ENCODE measurements at regions not wholly inside any gene's neighbourhood (a gene's known extent, or its start where the extent isn't known, plus 50 kb on each side); places are given as distances from the start of the nearest gene placed in this dataset.
"Not testable (repeated sequence)": the region's sequence is repeated elsewhere in the genome, so short reads cannot be mapped to it uniquely, and the experiment has no call there.

DNA sequence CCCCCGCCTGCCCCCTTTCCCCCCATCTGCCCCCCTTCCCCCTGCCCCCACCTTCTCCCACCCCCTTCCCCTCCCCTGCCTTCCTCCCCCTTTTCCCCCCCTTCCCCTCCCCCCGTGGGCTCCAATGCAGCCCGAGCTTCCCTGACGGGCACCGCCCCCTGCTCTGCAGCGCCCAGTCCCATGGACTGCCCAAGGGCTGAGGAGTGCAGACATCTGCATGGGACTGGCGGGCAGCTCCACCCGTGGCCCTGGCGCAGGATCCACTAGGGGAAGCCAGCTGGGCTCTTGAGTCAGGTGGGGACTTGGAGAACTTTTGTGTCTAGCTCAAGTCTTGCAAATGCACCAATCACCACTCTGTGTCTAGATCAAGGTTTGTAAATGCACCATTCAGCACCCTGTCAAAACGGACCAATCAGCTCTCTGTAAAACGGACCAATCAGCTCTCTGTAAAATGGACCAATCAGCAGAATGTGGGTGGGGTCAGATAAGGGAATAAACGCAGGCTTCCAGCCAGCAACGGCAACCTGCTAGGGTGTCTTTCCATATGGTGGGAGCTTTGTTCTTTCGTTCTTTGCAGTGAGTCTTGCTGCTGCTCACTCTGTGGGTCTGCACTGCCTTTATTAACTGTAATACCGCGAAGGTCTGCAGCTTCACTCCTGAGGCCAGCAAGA is 300.5 kb upstream of the PABPC4L start:
- DNase-seq (ENCODE audit: low spot score), result no peak

DNA sequence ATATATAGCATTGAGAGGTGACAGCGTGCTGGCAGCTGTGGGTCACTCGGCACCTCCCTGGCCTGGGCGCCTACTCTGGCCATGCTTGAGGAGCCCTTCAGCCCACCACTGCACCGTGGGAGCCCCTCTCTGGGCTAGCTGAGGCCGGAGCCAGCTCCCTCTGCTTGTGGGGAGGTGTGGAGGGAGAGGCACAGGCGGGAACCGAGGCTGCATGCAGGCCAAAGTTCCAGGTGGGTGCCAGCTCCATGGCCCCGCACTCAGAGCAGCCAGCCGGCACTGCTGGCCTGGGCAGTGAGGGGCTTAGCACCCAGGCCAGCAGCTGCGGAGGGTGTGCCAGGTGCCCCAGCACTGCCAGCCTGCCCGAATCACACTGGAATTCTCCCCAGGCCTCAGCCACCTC is 299.9 kb upstream of the PABPC4L start:
- DNase-seq (ENCODE audit: low spot score), result not testable (repeated sequence)

DNA sequence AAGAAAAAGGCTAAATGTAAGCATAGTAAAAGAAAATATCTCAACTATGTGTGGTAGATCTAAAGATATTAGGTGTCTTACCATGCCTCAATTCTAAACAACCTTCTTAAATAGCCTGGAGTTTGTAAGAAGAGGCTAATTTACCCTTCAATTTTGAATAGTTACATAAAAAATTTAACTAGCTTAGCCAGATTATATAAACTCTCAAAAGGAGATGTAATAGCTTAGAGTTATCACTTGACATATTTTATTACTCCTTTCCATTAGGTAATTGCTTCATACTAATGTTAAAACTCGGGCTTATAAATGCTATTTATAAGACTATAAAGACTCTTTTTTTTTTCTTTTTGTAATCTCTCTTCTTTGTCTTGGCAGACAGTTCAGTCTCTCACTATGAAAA is 297.5 kb upstream of the PABPC4L start:
- no peak for DNase-seq (ENCODE audit: low spot score)

DNA sequence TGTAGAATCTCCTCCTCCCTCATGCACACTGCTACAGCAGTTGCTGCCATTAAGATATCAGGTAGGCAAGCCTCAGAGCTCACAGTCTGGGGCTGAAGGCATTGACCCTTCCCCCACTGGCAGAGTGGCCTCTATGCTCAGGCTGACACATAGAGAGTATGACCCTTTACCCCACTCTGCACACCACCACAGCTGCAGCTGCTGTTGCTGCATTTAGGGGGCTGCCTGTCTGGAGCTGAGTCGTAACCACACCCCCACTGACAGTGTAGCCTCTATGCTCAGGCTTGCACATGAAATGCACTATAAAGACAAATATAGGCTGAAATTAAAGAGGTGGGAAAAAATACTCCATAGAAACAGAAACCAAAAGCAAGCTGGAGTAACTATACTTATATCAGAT is 289.3 kb upstream of the PABPC4L start:
- DNase-seq (ENCODE audit: low spot score), result no peak

DNA sequence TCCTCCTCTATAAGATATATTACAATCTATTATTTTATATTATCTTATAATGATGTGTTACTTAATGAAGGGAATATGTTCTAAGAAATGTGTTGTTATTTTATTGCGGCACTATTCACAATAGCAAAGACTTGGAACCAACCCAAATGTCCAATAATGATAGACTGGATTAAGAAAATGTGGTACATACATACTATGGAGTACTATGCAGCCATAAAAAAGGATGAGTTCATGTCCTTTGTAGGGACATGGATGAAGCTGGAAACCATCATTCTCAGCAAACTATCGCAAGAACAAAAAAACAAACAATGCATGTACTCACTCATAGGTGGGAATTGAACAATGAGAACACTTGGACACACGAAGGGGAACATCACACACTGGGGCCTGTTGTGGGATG is 281.9 kb upstream of the PABPC4L start:
- not testable (repeated sequence) for DNase-seq (ENCODE audit: low spot score)

DNA sequence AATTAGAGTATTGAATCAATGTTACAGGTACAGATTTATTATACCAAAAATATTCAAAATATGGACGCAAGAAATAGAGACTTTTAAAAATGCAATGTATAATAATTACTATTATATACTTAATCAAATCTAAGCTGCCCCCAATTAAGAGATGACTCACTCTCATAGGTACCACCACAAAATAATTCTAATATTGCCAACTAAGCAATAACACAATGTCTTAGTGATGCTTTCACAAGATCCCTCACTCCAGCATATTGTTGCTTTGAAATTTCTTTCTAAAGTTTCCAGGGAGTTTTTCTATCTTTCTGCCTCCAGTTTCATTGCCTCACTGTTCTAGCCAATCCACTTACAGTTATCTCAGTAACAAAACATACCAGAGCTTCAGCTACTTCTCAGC is 270.0 kb upstream of the PABPC4L start:
- no peak for DNase-seq (ENCODE audit: low spot score)

DNA sequence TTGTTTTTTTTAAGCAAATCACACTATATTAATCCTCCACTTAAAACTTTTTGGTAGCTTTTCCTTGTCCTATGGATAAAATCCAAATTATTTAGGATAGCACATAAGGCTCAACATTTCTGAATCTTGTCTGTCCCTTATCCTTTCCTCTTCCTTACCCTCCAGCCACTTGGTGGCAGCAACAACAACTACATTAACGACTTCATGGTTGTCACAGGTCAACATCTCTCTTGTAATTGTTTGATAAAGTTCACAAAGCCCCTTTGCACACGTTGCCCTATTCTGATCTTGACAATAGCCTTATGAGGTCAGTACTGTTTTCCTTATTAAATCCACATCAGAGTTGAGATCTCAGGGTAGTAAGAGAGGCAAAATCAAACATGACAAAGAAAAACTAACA is 269.0 kb upstream of the PABPC4L start:
- DNase-seq (ENCODE audit: low spot score), result no peak

DNA sequence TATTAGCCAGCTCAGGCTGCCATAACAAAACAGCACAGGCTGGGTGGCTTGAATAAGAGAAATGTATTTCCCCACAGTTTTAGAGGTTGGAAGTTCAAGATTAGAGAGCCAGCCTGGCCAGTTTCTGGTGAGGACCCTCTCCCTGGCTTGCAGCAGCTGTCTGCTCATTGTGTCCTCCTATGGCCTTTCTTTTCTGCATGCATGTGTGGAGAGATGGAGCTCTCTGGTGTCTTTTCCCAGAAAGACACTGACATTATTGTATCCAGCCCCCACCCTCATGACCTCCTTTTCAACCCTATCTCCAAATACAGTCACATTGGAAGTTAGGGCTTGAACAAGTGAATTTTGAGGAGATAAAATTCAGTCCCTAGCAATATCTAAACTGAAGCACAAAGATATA is 263.8 kb upstream of the PABPC4L start:
- no peak for DNase-seq (ENCODE audit: low spot score)

DNA sequence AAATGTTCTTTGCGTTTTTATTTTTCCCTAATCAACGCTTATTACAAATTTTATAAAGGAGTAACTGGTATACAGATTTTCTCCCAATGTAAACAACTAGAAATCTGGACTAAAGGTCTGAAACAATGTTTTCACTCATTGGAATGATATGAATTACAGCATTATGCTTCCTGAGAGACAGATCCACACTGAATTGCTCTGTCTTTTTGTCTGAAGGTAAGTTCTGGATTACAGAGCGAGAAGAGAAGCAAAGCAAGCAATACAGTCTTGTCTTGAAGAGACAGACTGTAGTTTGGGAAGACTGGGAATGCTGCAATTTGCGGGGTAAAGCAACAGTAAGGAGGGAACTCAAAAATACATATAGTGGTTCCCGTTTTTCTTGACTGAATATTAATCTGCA is 262.2 kb upstream of the PABPC4L start:
- DNase-seq (ENCODE audit: low spot score), result no peak

DNA sequence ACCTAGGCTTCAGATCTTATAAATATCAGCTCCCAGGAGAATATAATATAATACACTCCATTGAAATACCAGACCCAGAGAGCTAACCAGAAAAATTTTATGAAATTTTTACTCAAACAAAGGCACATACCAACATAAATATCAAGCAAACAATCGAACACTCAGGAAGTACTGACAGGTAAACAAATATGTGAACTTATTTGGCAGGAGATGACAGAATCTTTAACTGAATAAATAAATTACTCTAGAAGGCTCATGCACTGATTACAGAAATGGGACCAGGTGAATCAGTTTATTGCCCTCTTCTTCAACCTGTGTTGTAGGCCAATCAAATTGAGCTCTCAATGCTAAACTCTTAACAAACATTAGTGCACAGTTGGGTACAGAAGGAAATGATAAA is 225.2 kb upstream of the PABPC4L start:
- DNase-seq (ENCODE audit: low spot score), result no peak

DNA sequence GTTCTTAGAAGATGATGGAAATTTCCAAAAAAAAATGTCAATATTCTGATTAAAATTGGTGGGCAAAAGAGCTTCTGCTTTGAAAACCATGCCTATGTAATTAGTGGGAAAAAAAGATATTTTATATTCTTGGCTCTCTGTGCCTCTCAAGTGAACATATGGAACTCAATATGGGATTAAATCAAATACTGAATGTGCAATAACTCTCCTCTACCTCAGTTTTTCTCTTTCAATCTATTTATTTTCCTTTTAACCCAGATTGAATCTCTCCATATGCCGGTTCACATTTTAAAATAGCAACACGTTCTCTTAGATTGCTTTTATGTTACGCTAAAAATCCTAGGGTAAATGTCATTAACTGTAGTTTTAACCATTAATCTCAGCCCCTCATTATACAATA is 224.2 kb upstream of the PABPC4L start:
- DNase-seq (ENCODE audit: low spot score), result no peak

DNA sequence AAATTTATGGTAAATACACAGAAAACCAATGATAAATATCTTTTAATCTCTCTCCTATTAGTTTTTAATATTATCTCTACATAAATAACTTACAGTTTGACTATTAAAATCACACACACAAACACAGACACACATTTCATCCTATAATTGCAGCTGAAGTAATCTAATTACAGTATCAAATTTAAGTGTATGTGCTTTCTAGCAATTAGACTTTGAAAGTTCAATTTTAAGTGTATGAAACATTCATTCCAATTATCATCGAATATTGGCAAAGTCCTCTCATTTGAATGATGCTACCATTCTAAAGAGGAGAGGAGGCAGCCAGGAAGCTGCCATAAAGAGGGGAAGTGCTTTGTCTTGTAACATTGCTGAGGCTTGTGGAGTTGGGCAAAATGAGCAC is 221.2 kb upstream of the PABPC4L start:
- no peak for DNase-seq (ENCODE audit: low spot score)

DNA sequence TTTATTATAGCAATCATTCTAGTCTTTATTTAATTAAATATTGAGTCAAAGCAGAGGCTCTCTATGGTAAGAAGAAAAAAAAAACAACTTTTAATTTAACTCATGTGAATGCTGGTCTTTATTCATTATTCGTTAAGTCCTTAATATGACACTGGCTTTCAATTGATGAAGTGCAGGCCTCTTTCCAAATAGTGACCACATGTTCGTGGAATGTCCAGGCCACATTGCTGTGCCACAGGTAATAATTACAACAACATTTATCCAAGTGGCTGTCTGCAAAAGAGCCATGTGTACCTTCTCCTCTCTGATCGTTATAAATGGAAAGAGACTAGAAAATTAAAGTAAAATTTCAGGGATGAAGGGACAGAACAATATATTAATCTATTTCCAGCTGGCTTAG is 220.1 kb upstream of the PABPC4L start:
- no peak for DNase-seq (ENCODE audit: low spot score)

DNA sequence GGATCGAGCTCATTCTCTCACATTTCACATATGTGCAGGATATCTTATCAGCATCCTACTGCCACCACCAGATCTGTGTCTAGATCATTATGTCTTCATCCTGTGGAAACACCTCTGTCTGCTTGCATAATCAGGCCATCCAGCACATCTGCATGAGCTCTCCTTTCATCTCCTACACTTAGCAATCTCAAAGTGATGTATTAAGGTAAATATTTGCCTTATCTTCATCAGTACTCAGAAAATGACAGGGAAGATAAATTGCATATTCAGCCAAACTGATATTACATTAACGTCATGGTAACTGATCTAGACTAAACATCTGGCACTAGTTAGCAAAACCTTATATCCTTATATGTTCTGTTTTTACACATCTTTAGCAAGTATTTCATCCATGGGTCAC is 207.3 kb upstream of the PABPC4L start:
- no peak for DNase-seq (ENCODE audit: low spot score)

DNA sequence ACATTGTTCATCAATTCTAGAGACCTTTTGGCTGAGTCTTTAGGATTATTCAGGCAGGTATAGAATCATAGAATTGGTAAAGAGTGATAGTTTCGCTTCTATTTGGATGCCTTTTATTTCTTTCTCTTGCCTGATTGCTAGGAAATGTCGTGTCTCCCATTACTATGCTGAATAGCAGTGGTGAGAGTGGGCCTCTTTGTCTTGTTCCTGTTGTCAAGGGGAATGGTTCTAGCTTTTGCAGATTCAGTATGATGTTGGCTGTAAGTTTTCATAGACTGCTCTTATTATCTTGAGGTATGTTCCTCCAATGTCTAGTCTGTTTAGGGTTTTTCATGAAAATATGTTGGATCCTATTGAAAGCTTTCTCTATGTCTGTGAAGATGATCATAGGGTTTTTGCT is 200.2 kb upstream of the PABPC4L start:
- no peak for DNase-seq (ENCODE audit: low spot score)

DNA sequence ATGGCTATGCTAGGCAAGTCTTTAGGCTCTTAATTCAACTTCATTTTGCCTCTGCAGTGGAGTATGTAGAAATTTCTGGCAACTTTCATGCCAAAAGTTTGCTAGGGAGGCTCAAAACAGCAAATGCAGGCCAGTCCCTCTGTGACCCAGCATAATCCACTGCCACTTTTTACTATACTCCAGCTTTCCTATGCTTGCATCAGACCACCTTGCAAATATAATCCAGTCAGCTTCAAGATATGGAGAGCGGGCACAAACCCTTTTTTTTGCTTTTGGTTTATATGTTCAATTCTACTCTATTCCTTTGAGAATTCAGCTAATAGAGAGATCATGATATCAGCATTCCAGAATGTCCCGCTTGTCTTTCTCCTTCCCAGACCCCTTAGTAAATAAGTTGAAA is 192.0 kb upstream of the PABPC4L start:
- no peak for DNase-seq (ENCODE audit: low spot score)

DNA sequence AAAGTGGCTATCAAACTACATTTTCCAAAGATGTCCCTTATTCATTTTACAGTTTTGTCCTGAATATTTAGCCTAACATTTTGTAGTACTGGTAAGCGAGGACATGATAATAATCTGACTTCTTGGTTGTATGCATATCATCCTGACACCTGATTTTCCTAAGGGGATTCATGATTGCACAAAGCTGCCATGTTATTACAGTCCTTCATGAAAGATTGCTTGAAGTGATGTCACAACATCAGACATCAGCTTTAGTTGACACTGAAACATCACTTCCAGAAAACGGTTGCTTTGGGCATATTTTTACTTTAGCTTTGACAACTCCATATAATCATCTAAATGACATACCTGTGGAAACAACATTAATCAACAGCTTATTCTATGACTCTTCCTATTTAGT is 188.7 kb upstream of the PABPC4L start:
- DNase-seq (ENCODE audit: low spot score), result no peak

DNA sequence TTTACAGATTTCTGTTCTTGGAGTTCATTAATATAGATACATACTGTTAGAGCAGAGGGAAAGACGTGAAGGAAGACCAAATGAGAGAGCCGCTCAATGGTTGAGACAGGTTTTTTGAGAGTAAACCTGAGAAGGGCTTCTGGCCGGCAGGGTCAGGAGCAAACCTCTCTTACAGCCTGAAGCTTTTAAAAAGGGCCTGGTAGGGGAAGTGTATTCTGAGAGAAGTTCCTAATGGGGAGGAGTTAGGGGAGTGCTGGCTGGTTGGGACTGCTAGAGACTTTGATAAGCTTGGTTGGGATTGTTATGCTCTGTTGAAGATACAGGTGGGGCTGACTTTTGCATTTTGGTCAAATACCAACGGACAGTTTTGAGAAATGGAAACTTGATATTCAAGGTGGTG is 186.8 kb upstream of the PABPC4L start:
- DNase-seq (ENCODE audit: low spot score), result no peak

DNA sequence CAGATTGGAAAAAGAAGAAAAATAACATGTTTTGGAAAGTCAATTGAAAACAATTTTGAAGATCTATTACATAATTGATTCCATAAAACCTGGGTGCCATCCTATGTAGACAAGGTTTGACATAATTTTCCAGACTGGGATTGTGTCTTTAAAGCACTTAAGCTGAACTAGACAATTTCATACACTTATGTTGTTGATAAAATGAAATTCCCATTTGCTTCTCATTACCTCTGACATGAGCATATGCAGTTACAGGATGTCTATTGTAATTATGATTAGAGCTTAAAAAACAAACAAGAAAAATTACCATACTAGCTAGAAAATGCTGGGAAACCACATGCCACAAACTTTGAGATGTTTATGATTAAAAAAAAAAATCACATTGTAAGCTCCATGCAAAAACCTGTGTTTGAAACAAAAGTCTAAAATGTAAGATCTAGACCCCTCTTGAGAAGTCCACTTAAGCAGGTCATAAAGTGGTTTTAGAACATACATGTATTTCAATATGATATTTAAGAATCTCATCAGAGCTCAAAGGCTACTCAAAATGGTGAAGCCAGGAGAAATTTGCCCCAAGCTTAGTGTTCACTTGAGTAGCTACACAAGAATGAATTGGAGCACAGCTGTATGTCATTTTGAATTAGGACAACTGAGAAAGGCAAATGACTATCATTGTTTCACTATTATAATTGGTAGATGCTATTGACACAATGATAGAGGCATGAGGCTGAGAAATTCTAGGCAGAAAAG is 181.1 kb upstream of the PABPC4L start:
- no peak for DNase-seq (ENCODE audit: low spot score)

DNA sequence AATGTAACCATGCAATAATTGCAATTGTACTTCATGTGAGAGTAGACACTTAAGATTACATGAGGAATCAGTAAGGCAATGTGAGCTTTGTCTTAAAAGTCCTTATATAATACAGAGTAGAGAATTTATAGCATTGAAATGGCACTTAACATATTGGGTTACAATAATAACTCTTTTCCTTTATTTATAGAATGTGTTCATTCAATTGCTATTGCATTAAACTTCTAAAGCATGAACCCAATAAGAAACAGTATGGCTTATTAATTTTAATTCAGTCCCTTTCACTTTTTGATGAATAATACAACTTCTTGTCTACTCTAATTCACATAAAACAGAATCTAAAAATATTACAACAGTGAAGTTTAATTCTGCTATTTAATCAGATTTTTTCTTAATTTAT is 174.2 kb upstream of the PABPC4L start:
- DNase-seq (ENCODE audit: low spot score), result no peak

DNA sequence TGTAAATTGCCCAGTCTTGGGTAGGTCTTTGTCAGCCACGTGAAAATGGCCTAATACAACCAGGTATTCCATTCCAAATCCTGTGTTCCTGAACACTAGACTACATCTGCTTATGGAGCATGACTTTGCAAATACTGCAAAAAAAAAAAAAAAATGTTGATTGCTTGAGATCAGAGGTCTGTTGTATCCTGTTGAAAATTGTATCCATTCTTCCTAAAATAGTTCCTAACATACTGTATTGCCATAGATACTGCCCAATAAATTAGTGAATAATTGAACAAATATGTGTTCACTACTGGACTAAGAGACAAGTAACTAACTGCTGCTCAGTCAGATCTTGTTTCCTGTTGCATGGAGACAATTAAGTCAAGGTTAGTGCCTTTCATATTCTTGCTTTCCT is 164.3 kb upstream of the PABPC4L start:
- DNase-seq (ENCODE audit: low spot score), result no peak

DNA sequence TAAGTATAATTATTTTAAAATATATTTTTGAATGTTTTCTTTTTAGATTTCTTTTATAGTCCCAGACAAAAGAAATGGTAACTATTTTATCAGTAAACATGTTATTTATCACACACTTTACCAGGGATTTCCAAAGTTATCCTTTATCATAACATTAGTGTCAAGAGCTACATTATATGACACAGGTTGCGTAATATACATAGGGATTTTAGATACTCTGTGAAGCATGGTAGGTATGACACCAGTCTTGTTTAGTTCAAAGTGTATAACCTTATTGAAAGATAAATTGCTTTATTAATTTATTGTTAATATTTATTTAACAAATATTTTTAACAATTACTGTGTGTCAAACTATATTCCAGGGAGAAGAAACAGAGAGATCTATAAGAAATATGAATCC is 163.3 kb upstream of the PABPC4L start:
- DNase-seq (ENCODE audit: low spot score), result no peak

DNA sequence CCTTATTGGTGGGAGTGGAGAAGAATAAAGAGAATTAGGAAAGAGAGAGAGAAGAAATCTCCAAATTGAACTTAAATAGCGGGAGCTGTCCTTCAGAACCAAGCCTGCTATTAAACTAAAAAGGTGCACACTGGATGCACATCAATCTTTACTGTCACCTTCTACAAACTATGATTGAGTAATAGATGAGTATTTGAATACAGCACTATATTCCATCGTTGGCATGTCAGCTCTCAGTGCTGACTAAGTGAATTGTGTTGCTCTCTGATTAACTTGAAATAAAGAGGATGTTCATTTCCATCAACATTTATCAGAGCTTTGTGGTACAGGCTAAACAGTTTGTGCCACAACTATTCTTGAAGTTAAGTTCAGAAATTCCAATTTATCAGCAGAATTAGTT is 143.7 kb upstream of the PABPC4L start:
- no peak for DNase-seq (ENCODE audit: low spot score)

DNA sequence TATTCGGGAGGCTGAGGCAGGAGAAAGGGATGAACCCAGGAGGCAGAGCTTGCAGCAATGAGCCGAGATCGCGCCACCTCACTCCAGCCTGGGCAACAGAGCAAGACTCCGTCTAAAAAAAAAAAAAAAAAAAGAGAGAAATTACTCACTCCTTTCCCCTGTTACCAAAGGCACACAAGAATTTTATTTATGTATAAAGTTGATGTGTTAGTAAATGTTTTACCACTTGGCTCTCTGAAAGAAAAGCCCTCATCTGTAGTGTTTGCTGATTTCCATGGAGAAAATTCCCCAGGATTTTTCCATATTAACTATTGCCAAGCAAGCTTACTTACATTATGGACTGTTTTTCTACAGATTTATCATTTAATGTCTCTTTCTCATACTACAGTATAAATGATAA is 142.1 kb upstream of the PABPC4L start:
- DNase-seq (ENCODE audit: low spot score), result no peak

Data from activated CD4-positive, alpha-beta T cell treated with anti-CD3 and anti-CD28 coated beads, Interleukin-2, Interleukin-4, amounts not matched to agents 100 ng/mL and 50 ng/mL, durations not matched to agents 16 hours and 8 hours (primary cell).